ENCODE measurements at regions not wholly inside any gene's neighbourhood (a gene's known extent, or its start where the extent isn't known, plus 50 kb on each side); places are given as distances from the start of the nearest gene placed in this dataset.

DNA sequence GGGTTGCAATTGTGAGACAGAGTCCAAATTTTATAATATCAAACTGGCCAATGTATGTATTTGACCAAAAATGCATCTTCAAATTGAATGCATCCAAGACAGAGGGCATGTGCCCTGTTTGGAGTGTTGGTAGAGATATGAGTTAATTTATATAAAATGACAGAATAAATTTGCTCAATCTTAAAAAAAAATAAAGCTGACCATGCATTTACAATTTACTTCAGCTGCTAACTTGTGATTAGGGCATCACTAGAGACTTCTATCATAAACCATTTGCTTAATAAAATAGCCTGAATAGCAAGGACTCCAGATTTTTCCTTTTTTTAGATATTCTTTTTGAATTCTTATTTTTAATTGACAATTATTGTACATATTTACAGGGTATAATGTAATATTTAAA, 1345.8 kb downstream of the CDH11 start:
- ChIA-PET CTCF (no interaction called here), POLR2A (no interaction called here)
- DNase-seq (ENCODE audit: low read depth, low spot score): no peak
- Histone ChIP-seq H3K27me3 (ENCODE audit: control insufficient read depth, insufficient read depth, low read length) (no peaks in the 10 kb centered on the region), H3K27ac (ENCODE audit: low read length) (no peak overlapping the region), H3K4me1 (ENCODE audit: control insufficient read depth, insufficient read depth, low read length) (no peaks in the 10 kb centered on the region), H3K36me3 (ENCODE audit: control insufficient read depth, insufficient read depth, low read length) (no peaks in the 10 kb centered on the region), H3K9me3 (ENCODE audit: control insufficient read depth, insufficient read depth, low read depth, low read length) (no peaks in the 10 kb centered on the region), H3K4me3 (ENCODE audit: low read depth in 2 of 2, low read length in 2 of 2) (no peak overlapping the region)
- intact Hi-C loops (cut with micrococcal nuclease; ENCODE audit: unreplicated experiment) (no loop called here), in situ Hi-C loops (cut with HindIII; ENCODE audit: low pct_unique_long_range_greater_than_20kb, low sequenced_read_pairs) (no loop called here)
- ATAC-seq: no peak
- TF ChIP-seq, protein P1, sequence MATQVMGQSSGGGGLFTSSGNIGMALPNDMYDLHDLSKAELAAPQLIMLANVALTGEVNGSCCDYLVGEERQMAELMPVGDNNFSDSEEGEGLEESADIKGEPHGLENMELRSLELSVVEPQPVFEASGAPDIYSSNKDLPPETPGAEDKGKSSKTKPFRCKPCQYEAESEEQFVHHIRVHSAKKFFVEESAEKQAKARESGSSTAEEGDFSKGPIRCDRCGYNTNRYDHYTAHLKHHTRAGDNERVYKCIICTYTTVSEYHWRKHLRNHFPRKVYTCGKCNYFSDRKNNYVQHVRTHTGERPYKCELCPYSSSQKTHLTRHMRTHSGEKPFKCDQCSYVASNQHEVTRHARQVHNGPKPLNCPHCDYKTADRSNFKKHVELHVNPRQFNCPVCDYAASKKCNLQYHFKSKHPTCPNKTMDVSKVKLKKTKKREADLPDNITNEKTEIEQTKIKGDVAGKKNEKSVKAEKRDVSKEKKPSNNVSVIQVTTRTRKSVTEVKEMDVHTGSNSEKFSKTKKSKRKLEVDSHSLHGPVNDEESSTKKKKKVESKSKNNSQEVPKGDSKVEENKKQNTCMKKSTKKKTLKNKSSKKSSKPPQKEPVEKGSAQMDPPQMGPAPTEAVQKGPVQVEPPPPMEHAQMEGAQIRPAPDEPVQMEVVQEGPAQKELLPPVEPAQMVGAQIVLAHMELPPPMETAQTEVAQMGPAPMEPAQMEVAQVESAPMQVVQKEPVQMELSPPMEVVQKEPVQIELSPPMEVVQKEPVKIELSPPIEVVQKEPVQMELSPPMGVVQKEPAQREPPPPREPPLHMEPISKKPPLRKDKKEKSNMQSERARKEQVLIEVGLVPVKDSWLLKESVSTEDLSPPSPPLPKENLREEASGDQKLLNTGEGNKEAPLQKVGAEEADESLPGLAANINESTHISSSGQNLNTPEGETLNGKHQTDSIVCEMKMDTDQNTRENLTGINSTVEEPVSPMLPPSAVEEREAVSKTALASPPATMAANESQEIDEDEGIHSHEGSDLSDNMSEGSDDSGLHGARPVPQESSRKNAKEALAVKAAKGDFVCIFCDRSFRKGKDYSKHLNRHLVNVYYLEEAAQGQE (IDR thresholded peaks at IDR 0.05; ENCODE audit: insufficient read depth in 1 of 2, low read depth in 2 of 2, low read length in 1 of 2): no peak
- no peak for TF ChIP-seq TCF7L2 (IDR thresholded peaks at IDR 0.05; ENCODE audit: low read depth, low read length)
- TF ChIP-seq, protein P2, sequence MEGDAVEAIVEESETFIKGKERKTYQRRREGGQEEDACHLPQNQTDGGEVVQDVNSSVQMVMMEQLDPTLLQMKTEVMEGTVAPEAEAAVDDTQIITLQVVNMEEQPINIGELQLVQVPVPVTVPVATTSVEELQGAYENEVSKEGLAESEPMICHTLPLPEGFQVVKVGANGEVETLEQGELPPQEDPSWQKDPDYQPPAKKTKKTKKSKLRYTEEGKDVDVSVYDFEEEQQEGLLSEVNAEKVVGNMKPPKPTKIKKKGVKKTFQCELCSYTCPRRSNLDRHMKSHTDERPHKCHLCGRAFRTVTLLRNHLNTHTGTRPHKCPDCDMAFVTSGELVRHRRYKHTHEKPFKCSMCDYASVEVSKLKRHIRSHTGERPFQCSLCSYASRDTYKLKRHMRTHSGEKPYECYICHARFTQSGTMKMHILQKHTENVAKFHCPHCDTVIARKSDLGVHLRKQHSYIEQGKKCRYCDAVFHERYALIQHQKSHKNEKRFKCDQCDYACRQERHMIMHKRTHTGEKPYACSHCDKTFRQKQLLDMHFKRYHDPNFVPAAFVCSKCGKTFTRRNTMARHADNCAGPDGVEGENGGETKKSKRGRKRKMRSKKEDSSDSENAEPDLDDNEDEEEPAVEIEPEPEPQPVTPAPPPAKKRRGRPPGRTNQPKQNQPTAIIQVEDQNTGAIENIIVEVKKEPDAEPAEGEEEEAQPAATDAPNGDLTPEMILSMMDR (IDR thresholded peaks at IDR 0.05): no peak
- no peak for TF ChIP-seq POLR2AphosphoS5 (IDR thresholded peaks at IDR 0.05; ENCODE audit: low read depth, low read length)
- no peak for TF ChIP-seq SIN3A (IDR thresholded peaks at IDR 0.05; ENCODE audit: borderline replicate concordance, insufficient read depth, low read depth, low read length)
- no TSS peak for BruUV-seq (replicated peaks)

DNA sequence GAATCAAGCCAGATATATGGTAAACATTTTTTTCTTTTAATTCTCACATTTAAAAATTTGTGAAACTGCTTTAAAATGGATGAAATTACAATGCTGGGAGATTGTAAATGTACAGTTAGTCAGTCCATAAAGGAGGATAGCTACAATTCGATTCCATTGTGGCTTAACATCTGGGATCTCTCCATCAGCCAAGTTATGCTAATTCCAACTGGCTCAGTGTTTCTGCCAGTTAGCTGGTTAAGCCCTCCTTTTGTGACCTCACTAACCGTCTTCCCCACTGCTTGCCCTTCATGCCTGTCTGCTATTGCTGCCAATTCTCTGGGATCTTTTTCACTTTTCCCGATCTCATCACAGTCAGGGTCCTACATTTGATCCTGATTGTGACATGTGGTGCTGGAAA, 1347.6 kb downstream of the CDH11 start:
- Histone ChIP-seq H3K36me3 (ENCODE audit: control insufficient read depth, insufficient read depth, low read length) (no peaks in the 10 kb centered on the region), H3K27me3 (ENCODE audit: control insufficient read depth, insufficient read depth, low read length) (no peaks in the 10 kb centered on the region), H3K9me3 (ENCODE audit: control insufficient read depth, insufficient read depth, low read depth, low read length) (no peaks in the 10 kb centered on the region), H3K27ac (ENCODE audit: low read length) (no peak overlapping the region), H3K4me1 (ENCODE audit: control insufficient read depth, insufficient read depth, low read length) (no peaks in the 10 kb centered on the region), H3K4me3 (ENCODE audit: low read depth in 2 of 2, low read length in 2 of 2) (no peak overlapping the region)
- ATAC-seq (no peak), DNase-seq (ENCODE audit: low read depth, low spot score) (no peak)
- TF ChIP-seq TCF7L2 (IDR thresholded peaks at IDR 0.05; ENCODE audit: low read depth, low read length) (no peak), SIN3A (IDR thresholded peaks at IDR 0.05; ENCODE audit: borderline replicate concordance, insufficient read depth, low read depth, low read length) (no peak), POLR2AphosphoS5 (IDR thresholded peaks at IDR 0.05; ENCODE audit: low read depth, low read length) (no peak)
- TF ChIP-seq, protein P2 (IDR thresholded peaks at IDR 0.05): no peak
- TF ChIP-seq, protein P1 (IDR thresholded peaks at IDR 0.05; ENCODE audit: insufficient read depth in 1 of 2, low read depth in 2 of 2, low read length in 1 of 2): no peak
- intact Hi-C loops (cut with micrococcal nuclease; ENCODE audit: unreplicated experiment) (no loop called here), in situ Hi-C loops (cut with HindIII; ENCODE audit: low pct_unique_long_range_greater_than_20kb, low sequenced_read_pairs) (no loop called here)
- ChIA-PET CTCF (no interaction called here), POLR2A (no interaction called here)
- no TSS peak for BruUV-seq (replicated peaks)
